Prostate gland (tissue), 2 donors: ENCODE measurements at regions not wholly inside any gene's neighbourhood (a gene's known extent, or its start where the extent isn't known, plus 50 kb on each side); places are given as distances from the start of the nearest gene placed in this dataset.

ENCODE experiments used
- CTCF ChIP-seq, 4 experiments: fragments of 200-600 bp in 2 of 4; fragments of 450-650 bp in 2 of 4; sonication (generic) in 2 of 4; IDR thresholded peaks; 1 replicate in 3 of 4; 2 replicates in 1 of 4; pipeline ENCODE4 v1.5.1; 2016 to 2019; ENCODE audit warnings: antibody characterized with exemption in 4 of 4, mild to moderate bottlenecking in 2 of 4, moderate library complexity in 2 of 4
- POLR2A ChIP-seq: fragments of 450-650 bp; IDR thresholded peaks from one replicate; pipeline ENCODE4 v1.6.1; 2016; ENCODE audit warnings: antibody characterized with exemption, mild to moderate bottlenecking

GRCh38 chr1:220952961-220953643 lies 73.9 kb downstream of the HLX start:
- TF ChIP-seq CTCF (IDR thresholded peaks at IDR 0.05) (no peak), POLR2A (no peak)
